K562 (cell line): ENCODE measurements at regions not wholly inside any gene's neighbourhood (a gene's known extent, or its start where the extent isn't known, plus 50 kb on each side); places are given as distances from the start of the nearest gene placed in this dataset.

Experiments
- BACH1 ChIP-seq: fragments of 200-800 bp; sonication (Bioruptor generic); IDR thresholded peaks from 2 replicates; pipeline ENCODE4 v1.6.1; 2016; ENCODE audit warnings: missing genetic modification characterization, missing compliant biosample characterization
- BHLHE40 ChIP-seq: IDR thresholded peaks from 2 replicates; pipeline ENCODE4 v1.6.1; 2011; ENCODE audit warnings: low read length, improper control_type of control experiment
- PHB2 ChIP-seq: fragments of 450-650 bp; IDR thresholded peaks from 2 replicates; pipeline ENCODE4 v1.6.1; 2017; ENCODE audit warnings: low read depth
- TF ChIP-seq, protein P1 (sequence below), 2 experiments: fragments of 450-650 bp in 1 of 2; sonication (generic) in 1 of 2; formaldehyde crosslinking in 1 of 2; IDR thresholded peaks; 2 replicates each; pipeline versions ENCODE4 v1.7.1 to v1.9.0; 2016 to 2022; ENCODE audit warnings: inconsistent platforms in 1 of 2, mild to moderate bottlenecking in 1 of 2, missing genetic modification reagents in 1 of 2
- TF ChIP-seq, protein P2 (sequence below), 2 experiments: IDR thresholded peaks in 1 of 2; conservative IDR thresholded peaks in 1 of 2; 2 replicates each; pipeline ENCODE4 v1.6.1; 2016; ENCODE audit warnings: low read depth in 2 of 2, mild to moderate bottlenecking in 1 of 2, missing compliant biosample characterization in 1 of 2, missing genetic modification characterization in 1 of 2, moderate library complexity in 1 of 2
- TF ChIP-seq, protein P3 (sequence below): sonication (generic); formaldehyde crosslinking; IDR thresholded peaks from 2 replicates; pipeline ENCODE4 v1.8.0; 2022; ENCODE audit warnings: mild to moderate bottlenecking, low read depth, missing genetic modification reagents

DNA sequence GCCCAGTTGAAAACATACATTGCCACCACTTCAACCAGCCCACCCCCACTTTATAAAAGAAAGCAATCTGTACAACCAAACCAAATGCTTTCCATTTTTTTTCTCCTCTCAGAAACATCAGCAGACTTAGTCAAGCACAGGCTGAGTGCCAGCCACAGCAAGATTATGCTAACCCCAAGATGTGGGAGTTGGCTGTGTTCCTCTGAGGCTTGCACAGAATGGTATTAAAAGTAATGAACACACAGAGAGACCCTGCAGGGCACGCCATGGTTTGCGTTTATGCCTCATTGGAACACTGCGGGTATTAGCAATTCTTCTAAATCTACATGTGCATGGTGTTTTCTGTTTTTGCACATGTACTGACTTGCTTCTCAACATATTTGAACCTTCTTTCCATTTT is 419.9 kb upstream of the GRAMD2B start (continued):
- TF ChIP-seq, protein P1, sequence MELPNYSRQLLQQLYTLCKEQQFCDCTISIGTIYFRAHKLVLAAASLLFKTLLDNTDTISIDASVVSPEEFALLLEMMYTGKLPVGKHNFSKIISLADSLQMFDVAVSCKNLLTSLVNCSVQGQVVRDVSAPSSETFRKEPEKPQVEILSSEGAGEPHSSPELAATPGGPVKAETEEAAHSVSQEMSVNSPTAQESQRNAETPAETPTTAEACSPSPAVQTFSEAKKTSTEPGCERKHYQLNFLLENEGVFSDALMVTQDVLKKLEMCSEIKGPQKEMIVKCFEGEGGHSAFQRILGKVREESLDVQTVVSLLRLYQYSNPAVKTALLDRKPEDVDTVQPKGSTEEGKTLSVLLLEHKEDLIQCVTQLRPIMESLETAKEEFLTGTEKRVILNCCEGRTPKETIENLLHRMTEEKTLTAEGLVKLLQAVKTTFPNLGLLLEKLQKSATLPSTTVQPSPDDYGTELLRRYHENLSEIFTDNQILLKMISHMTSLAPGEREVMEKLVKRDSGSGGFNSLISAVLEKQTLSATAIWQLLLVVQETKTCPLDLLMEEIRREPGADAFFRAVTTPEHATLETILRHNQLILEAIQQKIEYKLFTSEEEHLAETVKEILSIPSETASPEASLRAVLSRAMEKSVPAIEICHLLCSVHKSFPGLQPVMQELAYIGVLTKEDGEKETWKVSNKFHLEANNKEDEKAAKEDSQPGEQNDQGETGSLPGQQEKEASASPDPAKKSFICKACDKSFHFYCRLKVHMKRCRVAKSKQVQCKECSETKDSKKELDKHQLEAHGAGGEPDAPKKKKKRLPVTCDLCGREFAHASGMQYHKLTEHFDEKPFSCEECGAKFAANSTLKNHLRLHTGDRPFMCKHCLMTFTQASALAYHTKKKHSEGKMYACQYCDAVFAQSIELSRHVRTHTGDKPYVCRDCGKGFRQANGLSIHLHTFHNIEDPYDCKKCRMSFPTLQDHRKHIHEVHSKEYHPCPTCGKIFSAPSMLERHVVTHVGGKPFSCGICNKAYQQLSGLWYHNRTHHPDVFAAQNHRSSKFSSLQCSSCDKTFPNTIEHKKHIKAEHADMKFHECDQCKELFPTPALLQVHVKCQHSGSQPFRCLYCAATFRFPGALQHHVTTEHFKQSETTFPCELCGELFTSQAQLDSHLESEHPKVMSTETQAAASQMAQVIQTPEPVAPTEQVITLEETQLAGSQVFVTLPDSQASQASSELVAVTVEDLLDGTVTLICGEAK (IDR thresholded peaks at IDR 0.05): no peak
- TF ChIP-seq, protein P1 (CRISPR knock-in tag; IDR thresholded peaks at IDR 0.05): no peak
- TF ChIP-seq PHB2 (no peak), BHLHE40 (no peak), BACH1 (tag) (no peak)
- TF ChIP-seq, protein P2, sequence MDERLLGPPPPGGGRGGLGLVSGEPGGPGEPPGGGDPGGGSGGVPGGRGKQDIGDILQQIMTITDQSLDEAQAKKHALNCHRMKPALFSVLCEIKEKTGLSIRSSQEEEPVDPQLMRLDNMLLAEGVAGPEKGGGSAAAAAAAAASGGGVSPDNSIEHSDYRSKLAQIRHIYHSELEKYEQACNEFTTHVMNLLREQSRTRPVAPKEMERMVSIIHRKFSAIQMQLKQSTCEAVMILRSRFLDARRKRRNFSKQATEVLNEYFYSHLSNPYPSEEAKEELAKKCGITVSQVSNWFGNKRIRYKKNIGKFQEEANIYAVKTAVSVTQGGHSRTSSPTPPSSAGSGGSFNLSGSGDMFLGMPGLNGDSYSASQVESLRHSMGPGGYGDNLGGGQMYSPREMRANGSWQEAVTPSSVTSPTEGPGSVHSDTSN (CRISPR knock-in tag; IDR thresholded peaks at IDR 0.05; ENCODE audit: low read depth): no peak
- TF ChIP-seq, protein P2 (tag; conservative IDR thresholded peaks at IDR 0.05; ENCODE audit: low read depth): no peak
- TF ChIP-seq, protein P3, sequence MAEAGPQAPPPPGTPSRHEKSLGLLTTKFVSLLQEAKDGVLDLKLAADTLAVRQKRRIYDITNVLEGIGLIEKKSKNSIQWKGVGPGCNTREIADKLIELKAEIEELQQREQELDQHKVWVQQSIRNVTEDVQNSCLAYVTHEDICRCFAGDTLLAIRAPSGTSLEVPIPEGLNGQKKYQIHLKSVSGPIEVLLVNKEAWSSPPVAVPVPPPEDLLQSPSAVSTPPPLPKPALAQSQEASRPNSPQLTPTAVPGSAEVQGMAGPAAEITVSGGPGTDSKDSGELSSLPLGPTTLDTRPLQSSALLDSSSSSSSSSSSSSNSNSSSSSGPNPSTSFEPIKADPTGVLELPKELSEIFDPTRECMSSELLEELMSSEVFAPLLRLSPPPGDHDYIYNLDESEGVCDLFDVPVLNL (CRISPR knock-in tag): no peak
